Suppressor macrophage treated with lipopolysaccharide for 1 hour (primary cell): ENCODE measurements at regions not wholly inside any gene's neighbourhood (a gene's known extent, or its start where the extent isn't known, plus 50 kb on each side); places are given as distances from the start of the nearest gene placed in this dataset.
A peak's percentile ranks its signal among the peaks of the same experiment; 100 is the strongest.

Experiments
- DNase-seq, 3 donors: peaks; one replicate each; pipeline ENCODE4 v3.0.0-alpha.2; 2020 to 2022

GRCh38 chr4:23235628-23236390, 543.1 kb downstream of the GBA3 start:
- peak in 1 of 3 donors; percentile 1 for DNase-seq

- DNase-seq: no peak
Measured at GRCh38 chr4:23234716-23235115, 542.0 kb downstream of the GBA3 start.

- no peak for DNase-seq
Measured at GRCh38 chr4:23234018-23234417, 541.3 kb downstream of the GBA3 start.

- DNase-seq: no peak
Measured at GRCh38 chr4:23233596-23233995, 540.9 kb downstream of the GBA3 start.

GRCh38 chr4:23232987-23233386, 540.2 kb downstream of the GBA3 start:
- DNase-seq: no peak

- no peak for DNase-seq
Measured at GRCh38 chr4:23225564-23225963, 532.8 kb downstream of the GBA3 start.

- DNase-seq: no peak
Measured at GRCh38 chr4:23224684-23225420, 532.1 kb downstream of the GBA3 start.

- DNase-seq: no peak
Measured at GRCh38 chr4:23220911-23221310, 528.2 kb downstream of the GBA3 start.

- no peak for DNase-seq
Measured at GRCh38 chr4:23219779-23220408, 527.2 kb downstream of the GBA3 start.

- DNase-seq: no peak
Measured at GRCh38 chr4:23213198-23213597, 520.5 kb downstream of the GBA3 start.

GRCh38 chr4:23212558-23212957, 519.8 kb downstream of the GBA3 start:
- DNase-seq: no peak

- DNase-seq: no peak
Measured at GRCh38 chr4:23207059-23207458, 514.3 kb downstream of the GBA3 start.

- DNase-seq: no peak
Measured at GRCh38 chr4:23202712-23203247, 510.0 kb downstream of the GBA3 start.

GRCh38 chr4:23194751-23195150, 502.0 kb downstream of the GBA3 start:
- DNase-seq: no peak

- DNase-seq: no peak
Measured at GRCh38 chr4:23174179-23174578, 481.4 kb downstream of the GBA3 start.

GRCh38 chr4:23171976-23172375, 479.2 kb downstream of the GBA3 start:
- DNase-seq: no peak

GRCh38 chr4:23169608-23170311, 477.0 kb downstream of the GBA3 start:
- no peak for DNase-seq

- no peak for DNase-seq
Measured at GRCh38 chr4:23166919-23167318, 474.2 kb downstream of the GBA3 start.

GRCh38 chr4:23166407-23166806, 473.7 kb downstream of the GBA3 start:
- DNase-seq: no peak

GRCh38 chr4:23165669-23166068, 472.9 kb downstream of the GBA3 start:
- DNase-seq: no peak

- DNase-seq: no peak
Measured at GRCh38 chr4:23163647-23164436, 471.1 kb downstream of the GBA3 start.

GRCh38 chr4:23162275-23162674, 469.5 kb downstream of the GBA3 start:
- no peak for DNase-seq
